H1 (cell line): ENCODE measurements at regions not wholly inside any gene's neighbourhood (a gene's known extent, or its start where the extent isn't known, plus 50 kb on each side); places are given as distances from the start of the nearest gene placed in this dataset.

Experiments
- CTCF ChIA-PET: fragments of 300-600 bp; sonication (Branson Sonifier 250); formaldehyde crosslinking; loops from one replicate; lab custom pipeline; 2021; ENCODE audit not compliant: partially characterized antibody; lab: Charles Lee
- POLR2A ChIA-PET: fragments of 300-600 bp; sonication (Branson Sonifier 250); formaldehyde crosslinking; loops from one replicate; lab custom pipeline; 2021; ENCODE audit warnings: inconsistent platforms; ENCODE audit not compliant: partially characterized antibody; lab: Charles Lee
- DNase-seq, 2 experiments: peaks; one replicate each; pipeline versions ENCODE4 v3.0.0 to v3.0.0-alpha.2; 2010 to 2022; ENCODE audit warnings: low spot score in 2 of 2, low read depth in 1 of 2, mixed read lengths in 1 of 2
- FAIRE-seq: peaks from 2 replicates; lab custom pipeline; 2011; peaks lifted over from hg19 to GRCh38; lab: Jason Lieb, UNC
- H2AFZ ChIP-seq: 2 replicates; pipeline ENCODE4 v1.8.1; 2012; ENCODE audit warnings: low read length, inconsistent platforms
- H2AK5ac ChIP-seq: 2 replicates; pipeline ENCODE4 v1.6.1; 2013; ENCODE audit warnings: low read depth, low read length
- H2BK120ac ChIP-seq: replicated peaks from 2 replicates; pipeline ENCODE3; 2013; ENCODE audit warnings: low read depth, low read length, inconsistent platforms
- H2BK12ac ChIP-seq: 2 replicates; pipeline ENCODE4 v1.6.1; 2013; ENCODE audit warnings: low read depth, low read length
- H2BK15ac ChIP-seq: 2 replicates; pipeline ENCODE4 v1.6.1; 2013; ENCODE audit warnings: low read length
- H2BK20ac ChIP-seq: 2 replicates; pipeline ENCODE4 v1.6.1; 2013; ENCODE audit warnings: low read length
- H2BK5ac ChIP-seq: 2 replicates; pipeline ENCODE4 v1.6.1; 2013; ENCODE audit warnings: low read depth, low read length
- H3K14ac ChIP-seq: 2 replicates; pipeline ENCODE4 v1.6.1; 2013; ENCODE audit warnings: inconsistent platforms; ENCODE audit not compliant: insufficient read length
- H3K18ac ChIP-seq: 2 replicates; pipeline ENCODE4 v1.6.1; 2013; ENCODE audit warnings: low read length; ENCODE audit errors: extremely low read depth
- H3K23ac ChIP-seq: 2 replicates; pipeline ENCODE4 v1.6.1; 2013; ENCODE audit warnings: inconsistent platforms; ENCODE audit not compliant: insufficient read length
- H3K23me2 ChIP-seq: 2 replicates; pipeline ENCODE4 v1.6.1; 2013; ENCODE audit warnings: low read depth, low read length
- H3K27ac ChIP-seq: 2 replicates; pipeline ENCODE4 v1.6.1; 2011; ENCODE audit warnings: low read depth, low read length, inconsistent platforms
- H3K27me3 ChIP-seq, 4 experiments: replicated peaks in 1 of 4; 1 replicate in 1 of 4; 2 replicates in 3 of 4; pipeline versions ENCODE4 v1.6.1 to v1.8.1; 2011 to 2013; ENCODE audit warnings: low read length in 3 of 4, mild to moderate bottlenecking in 3 of 4, inconsistent platforms in 2 of 4, mixed read lengths in 2 of 4, moderate library complexity in 1 of 4; ENCODE audit not compliant: control insufficient read depth in 3 of 4, insufficient read depth in 3 of 4; ENCODE audit errors: extremely low read depth in 1 of 4
- H3K36me3 ChIP-seq, 4 experiments: 2 replicates each; pipeline versions ENCODE4 v1.6.1 to v1.8.1; 2011 to 2013; ENCODE audit warnings: mild to moderate bottlenecking in 4 of 4, low read length in 3 of 4, moderate library complexity in 2 of 4, control low read depth in 1 of 4, inconsistent platforms in 1 of 4; ENCODE audit not compliant: insufficient read depth in 4 of 4, control insufficient read depth in 2 of 4
- H3K4ac ChIP-seq: replicated peaks from 2 replicates; pipeline ENCODE3; 2013; ENCODE audit warnings: low read length, low read depth, mixed read lengths, inconsistent platforms; ENCODE audit not compliant: insufficient read length
- H3K4me1 ChIP-seq, 4 experiments: replicated peaks in 1 of 4; 1 replicate in 1 of 4; 2 replicates in 3 of 4; pipeline versions ENCODE4 v1.6.1 to v1.8.1; 2011 to 2013; ENCODE audit warnings: low read length in 3 of 4, inconsistent platforms in 2 of 4, mixed read lengths in 1 of 4; ENCODE audit not compliant: insufficient read depth in 4 of 4, control insufficient read depth in 3 of 4
- H3K4me2 ChIP-seq, 2 experiments: 2 replicates each; pipeline versions ENCODE4 v1.6.1 to v1.8.1; 2011 to 2013; ENCODE audit warnings: low read depth in 2 of 2, low read length in 2 of 2, control low read depth in 1 of 2, inconsistent platforms in 1 of 2, mild to moderate bottlenecking in 1 of 2; ENCODE audit not compliant: insufficient read depth in 1 of 2
- H3K4me3 ChIP-seq, 4 experiments: fragments of 200-600, 300-600 bp in 1 of 4; sonication (generic), shearing (Covaris generic), sonication (Bioruptor Twin) in 1 of 4; 2 replicates each; pipeline versions ENCODE4 v1.5.1 to v1.8.1; 2011 to 2016; ENCODE audit warnings: low read length in 4 of 4, low read depth in 3 of 4, control low read depth in 2 of 4, inconsistent platforms in 2 of 4, mild to moderate bottlenecking in 2 of 4, mixed read lengths in 1 of 4, moderate library complexity in 1 of 4; ENCODE audit not compliant: insufficient read depth in 2 of 4; ENCODE audit errors: extremely low read depth in 1 of 4
- H3K56ac ChIP-seq: replicated peaks from 2 replicates; pipeline ENCODE3; 2013; ENCODE audit warnings: low read depth, mild to moderate bottlenecking, mixed read lengths, low read length, inconsistent platforms; ENCODE audit not compliant: insufficient read length
- H3K79me1 ChIP-seq: 2 replicates; pipeline ENCODE4 v1.6.1; 2013; ENCODE audit warnings: low read depth, low read length, control low read depth
- H3K79me2 ChIP-seq, 2 experiments: 2 replicates each; pipeline versions ENCODE4 v1.6.1 to v1.8.1; 2012 to 2013; ENCODE audit warnings: low read length in 2 of 2, mild to moderate bottlenecking in 2 of 2, inconsistent platforms in 1 of 2; ENCODE audit not compliant: insufficient read depth in 2 of 2, control insufficient read depth in 1 of 2
- H3K9ac ChIP-seq, 4 experiments: replicated peaks in 1 of 4; 1 replicate in 1 of 4; 2 replicates in 3 of 4; pipeline versions ENCODE4 v1.6.1 to v1.8.1; 2011 to 2013; ENCODE audit warnings: low read depth in 3 of 4, low read length in 3 of 4, control low read depth in 2 of 4, mild to moderate bottlenecking in 2 of 4, moderate library complexity in 2 of 4, inconsistent platforms in 1 of 4; ENCODE audit errors: extremely low read depth in 1 of 4
- H3K9me3 ChIP-seq, 2 experiments: 2 replicates each; pipeline versions ENCODE4 v1.6.1 to v1.8.1; 2012 to 2013; ENCODE audit warnings: mild to moderate bottlenecking in 2 of 2, moderate library complexity in 2 of 2, control low read depth in 1 of 2, inconsistent platforms in 1 of 2, low read depth in 1 of 2, low read length in 1 of 2, mixed read lengths in 1 of 2; ENCODE audit not compliant: insufficient read depth in 2 of 2
- H4K20me1 ChIP-seq, 2 experiments: replicated peaks in 1 of 2; 2 replicates each; pipeline versions ENCODE3 to v1.8.1; 2011 to 2013; ENCODE audit warnings: inconsistent platforms in 2 of 2, low read length in 2 of 2, mild to moderate bottlenecking in 1 of 2; ENCODE audit not compliant: insufficient read depth in 2 of 2, control insufficient read depth in 1 of 2
- H4K5ac ChIP-seq: 2 replicates; pipeline ENCODE4 v1.6.1; 2013; ENCODE audit warnings: low read length, low read depth, mixed read lengths, inconsistent platforms; ENCODE audit not compliant: insufficient read length
- H4K8ac ChIP-seq: 2 replicates; pipeline ENCODE4 v1.8.0; 2013; ENCODE audit warnings: mild to moderate bottlenecking, moderate library complexity, low read length, inconsistent platforms; ENCODE audit not compliant: insufficient read depth; ENCODE audit errors: extremely low read depth
- H4K91ac ChIP-seq: replicated peaks from 2 replicates; pipeline ENCODE3; 2013; ENCODE audit warnings: low read length, mixed read lengths, inconsistent platforms; ENCODE audit not compliant: insufficient read length
- CHD2 ChIP-seq: IDR thresholded peaks from 2 replicates; pipeline ENCODE4 v1.6.1; 2012; ENCODE audit warnings: low read length, improper control_type of control experiment
- FOSL1 ChIP-seq: IDR thresholded peaks from 2 replicates; pipeline ENCODE4 v1.6.1; 2011; ENCODE audit warnings: mild to moderate bottlenecking, low read depth, low read length, moderate library complexity; ENCODE audit not compliant: insufficient read depth
- JUND ChIP-seq: IDR thresholded peaks from 2 replicates; pipeline ENCODE4 v1.6.1; 2011; ENCODE audit warnings: mild to moderate bottlenecking, improper control_type of control experiment, low read length
- KDM5A ChIP-seq: fragments of 200-600 bp; IDR thresholded peaks from 2 replicates; pipeline ENCODE4 v1.7.1; 2012; ENCODE audit warnings: mild to moderate bottlenecking, low read length, inconsistent platforms, mixed read lengths
- POLR2A ChIP-seq, 2 experiments: IDR thresholded peaks; 1 replicate in 1 of 2; 2 replicates in 1 of 2; pipeline ENCODE4 v1.6.1; 2011; ENCODE audit warnings: low read depth in 2 of 2, low read length in 2 of 2, mild to moderate bottlenecking in 2 of 2; ENCODE audit errors: control extremely low read depth in 1 of 2
- POLR2AphosphoS5 ChIP-seq: IDR thresholded peaks from 2 replicates; pipeline ENCODE4 v1.6.1; 2011; ENCODE audit warnings: low read depth, low read length
- POU5F1 ChIP-seq: IDR thresholded peaks from 2 replicates; pipeline ENCODE4 v1.6.1; 2011; ENCODE audit warnings: low read depth, mild to moderate bottlenecking, low read length, moderate library complexity
- RXRA ChIP-seq: IDR thresholded peaks from 2 replicates; pipeline ENCODE4 v1.6.1; 2011; ENCODE audit warnings: low read depth, mild to moderate bottlenecking, low read length, moderate library complexity; ENCODE audit not compliant: insufficient read depth
- SIN3A ChIP-seq, 2 experiments: IDR thresholded peaks in 1 of 2; conservative IDR thresholded peaks in 1 of 2; 2 replicates each; pipeline ENCODE4 v1.6.1; 2011 to 2012; ENCODE audit warnings: low read length in 2 of 2, improper control_type of control experiment in 1 of 2, low read depth in 1 of 2, mild to moderate bottlenecking in 1 of 2
- SP1 ChIP-seq: IDR thresholded peaks from 2 replicates; pipeline ENCODE4 v1.6.1; 2011; ENCODE audit warnings: low read depth, low read length
- SP4 ChIP-seq: IDR thresholded peaks from 2 replicates; pipeline ENCODE4 v1.6.1; 2012; ENCODE audit warnings: low read length, inconsistent platforms
- ZNF274 ChIP-seq: IDR thresholded peaks from 2 replicates; pipeline ENCODE4 v1.7.0; 2012; ENCODE audit warnings: low read length, borderline replicate concordance; ENCODE audit errors: extremely low read depth
- WGBS, 2 experiments: shearing (Covaris generic) in 1 of 2; methylation state at CpG; one replicate each; pipeline versions ENCODE4 v1.1.6 to v1.1.7; 2013 to 2015; ENCODE audit warnings: low lambda C conversion rate in 2 of 2, mixed read lengths in 2 of 2, inconsistent platforms in 1 of 2, low coverage in 1 of 2, missing lambda C conversion rate in 1 of 2; ENCODE audit not compliant: insufficient replicate concordance in 2 of 2, insufficient coverage in 1 of 2, insufficient read length in 1 of 2; ENCODE audit errors: extremely low coverage in 1 of 2, missing lambda C conversion rate in 1 of 2; 5-methylcytosine and 5-hydroxymethylcytosine counted together

GRCh38 chr15:53414167-53414566 is 345.3 kb downstream of the WDR72 start:
- Histone ChIP-seq H3K4ac (no peak overlapping the region), H3K14ac (no peak overlapping the region), H3K36me3 (no peaks in the 10 kb centered on the region), H3K79me2 (no peaks in the 10 kb centered on the region), H3K4me2 (no peak overlapping the region), H3K27ac (no peak overlapping the region), H3K4me3 (no peak overlapping the region), H3K9ac (no peak overlapping the region), H2BK5ac (no peak overlapping the region), H2AK5ac (no peak overlapping the region), H4K91ac (no peak overlapping the region), H4K5ac (no peak overlapping the region), H3K23ac (no peak overlapping the region), H2BK20ac (no peak overlapping the region), H3K27me3 (no peaks in the 10 kb centered on the region), H4K8ac (no peak overlapping the region), H2AFZ (no peak overlapping the region), H2BK15ac (no peak overlapping the region), H3K9me3 (no peaks in the 10 kb centered on the region), H3K4me1 (no peaks in the 10 kb centered on the region), H3K79me1 (no peaks in the 10 kb centered on the region), H3K56ac (no peak overlapping the region), H2BK120ac (no peak overlapping the region), H3K23me2 (no peaks in the 10 kb centered on the region), H2BK12ac (no peak overlapping the region), H3K18ac (no peak overlapping the region), H4K20me1 (no peaks in the 10 kb centered on the region)
- TF ChIP-seq SP1 (no peak), SP4 (no peak), RXRA (no peak), KDM5A (no peak), POU5F1 (no peak), FOSL1 (no peak), JUND (no peak), POLR2A (IDR thresholded peaks at IDR 0.05; ENCODE audit: control extremely low read depth in 1 of 2, low read depth in 2 of 2, low read length in 2 of 2) (no peak), SIN3A (conservative IDR thresholded peaks at IDR 0.05 in 1 of 2, IDR thresholded peaks at IDR 0.05 in 1 of 2; ENCODE audit: low read depth in 1 of 2, low read length in 2 of 2) (no peak), POLR2AphosphoS5 (no peak), ZNF274 (no peak), CHD2 (no peak)
- WGBS, 2 experiments = 96% methylated on average over 3 of the region's 3 CpGs; no CpG with 5 or more reads in 1 of the 2 experiments
- CTCF ChIA-PET = interaction anchor here (1.1 kb wide), 1 partner anchor 56 kb away, joined by 3 read pairs; no protein-coding TSS in a partner anchor
- POLR2A ChIA-PET = no interaction called here
- FAIRE-seq (no peak), DNase-seq (no peak)
